Transverse colon (tissue), 4 donors: ENCODE measurements at regions not wholly inside any gene's neighbourhood (a gene's known extent, or its start where the extent isn't known, plus 50 kb on each side); places are given as distances from the start of the nearest gene placed in this dataset.

Experiments used
- CTCF ChIP-seq, 5 experiments: fragments of 200-600 bp in 3 of 5; fragments of 450-650 bp in 2 of 5; sonication (generic) in 3 of 5; IDR thresholded peaks; 1 replicate in 2 of 5; 2 replicates in 3 of 5; pipeline ENCODE4 v1.5.1; 2016 to 2017; ENCODE audit warnings: antibody characterized with exemption in 5 of 5, inconsistent platforms in 3 of 5, mild to moderate bottlenecking in 2 of 5, moderate library complexity in 1 of 5
- POLR2A ChIP-seq: fragments of 450-650 bp; IDR thresholded peaks from one replicate; pipeline ENCODE4 v1.6.1; 2016; ENCODE audit warnings: antibody characterized with exemption, mild to moderate bottlenecking, moderate library complexity
- POLR2AphosphoS5 ChIP-seq, 3 donors: sonication (generic); formaldehyde crosslinking; IDR thresholded peaks; one replicate each; pipeline ENCODE4 v1.6.1; 2016; ENCODE audit warnings: antibody characterized with exemption in 3 of 3

- no peak for TF ChIP-seq CTCF (IDR thresholded peaks at IDR 0.05)
- no peak for TF ChIP-seq POLR2A
- TF ChIP-seq POLR2AphosphoS5 (IDR thresholded peaks at IDR 0.05): no peak
These were observed 451.7 kb upstream of the DDI1 start for GRCh38 chr11:103584720-103585119.
